ENCODE measurements at regions not wholly inside any gene's neighbourhood (a gene's known extent, or its start where the extent isn't known, plus 50 kb on each side); places are given as distances from the start of the nearest gene placed in this dataset.
"Not testable (repeated sequence)": the region's sequence is repeated elsewhere in the genome, so short reads cannot be mapped to it uniquely, and the experiment has no call there.

- ATAC-seq (replicated peaks in 1 of 4); H3K27ac Mint-ChIP-seq; H3K27ac ChIP-seq (ENCODE audit: low read length); H3K36me3 ChIP-seq (ENCODE audit: control insufficient read depth in 2 of 2, extremely low read depth in 1 of 2, insufficient read depth in 1 of 2, low read length in 1 of 2); H3K4me1 ChIP-seq (ENCODE audit: control insufficient read depth in 1 of 2, extremely low read depth in 1 of 2, insufficient read depth in 2 of 2, low read length in 2 of 2); H3K4me3 ChIP-seq (ENCODE audit: control insufficient read depth in 1 of 2, extremely low read depth in 1 of 2, low read length in 1 of 2); DNase-seq; POLR2A ChIA-PET; H3K27me3 ChIP-seq (replicated peaks in 1 of 2; ENCODE audit: control insufficient read depth in 2 of 2, extremely low read depth in 1 of 2, insufficient read depth in 2 of 2, low read length in 1 of 2); H3K9me3 Mint-ChIP-seq; H3K4me1 Mint-ChIP-seq; H3K4me3 Mint-ChIP-seq; H3K36me3 Mint-ChIP-seq; H3K9me3 ChIP-seq: not testable (repeated sequence)
- H3K27me3 Mint-ChIP-seq = peaks cover 33 to 51% of the 10 kb centered on the region in 2 donors
- WGBS (ENCODE audit: insufficient coverage) = no CpG with 5 or more reads among the region's 6 CpGs
- CTCF ChIA-PET = interaction anchor here in 1 of 2 donors (0.7 kb wide), 1 partner anchor 190 kb away, joined by 3 read pairs; no protein-coding TSS in a partner anchor
Measured at GRCh38 chr5:176755593-176755992, 54.8 kb upstream of the UNC5A start.

GRCh38 chr5:176757569-176757968 is 52.8 kb upstream of the UNC5A start:
- H3K4me1 Mint-ChIP-seq; POLR2A ChIA-PET; DNase-seq; ATAC-seq (replicated peaks in 1 of 4); H3K27ac Mint-ChIP-seq; H3K4me1 ChIP-seq (ENCODE audit: control insufficient read depth in 1 of 2, extremely low read depth in 1 of 2, insufficient read depth in 2 of 2, low read length in 2 of 2); CTCF ChIA-PET; H3K4me3 Mint-ChIP-seq; H3K36me3 ChIP-seq (ENCODE audit: control insufficient read depth in 2 of 2, extremely low read depth in 1 of 2, insufficient read depth in 1 of 2, low read length in 1 of 2); H3K27me3 ChIP-seq (replicated peaks in 1 of 2; ENCODE audit: control insufficient read depth in 2 of 2, extremely low read depth in 1 of 2, insufficient read depth in 2 of 2, low read length in 1 of 2); H3K9me3 ChIP-seq; H3K27ac ChIP-seq (ENCODE audit: low read length); H3K36me3 Mint-ChIP-seq; H3K9me3 Mint-ChIP-seq; H3K4me3 ChIP-seq (ENCODE audit: control insufficient read depth in 1 of 2, extremely low read depth in 1 of 2, low read length in 1 of 2): not testable (repeated sequence)
- H3K27me3 Mint-ChIP-seq = peaks cover 32 to 35% of the 10 kb centered on the region in 2 donors

All from T-cell (primary cell).